IMR-90 (cell line): ENCODE measurements at regions not wholly inside any gene's neighbourhood (a gene's known extent, or its start where the extent isn't known, plus 50 kb on each side); places are given as distances from the start of the nearest gene placed in this dataset.

Source experiments
- ATAC-seq: fragments of 200-7000 bp; cut with Tn5 transposase; 2 replicates; pipeline ENCODE4 v1.9.1; 2020; ENCODE audit warnings: low read depth, mild to moderate bottlenecking, moderate library complexity
- BruUV-seq: library from RNA; stranded (reverse); fragments of 400-500 nt; replicated peaks from 2 replicates; lab custom pipeline; 2021; lab: Mats Ljungman, UMichigan
- CTCF ChIA-PET: fragments of 300-600 bp; formaldehyde crosslinking; extraction: SDS; loops from one replicate; lab custom pipeline; 2021; ENCODE audit warnings: antibody characterized with exemption; lab: Yijun Ruan, JAX
- POLR2A ChIA-PET: fragments of 300-600 bp; sonication (Branson Sonifier 250); formaldehyde crosslinking; loops from one replicate; lab custom pipeline; 2022; ENCODE audit warnings: antibody characterized with exemption; ENCODE audit not compliant: unreplicated experiment; lab: Charles Lee
- DNase-seq: peaks from one replicate; pipeline ENCODE4 v3.0.0; 2013
- H2AFZ ChIP-seq: replicated peaks from 2 replicates; pipeline ENCODE3; 2013; ENCODE audit warnings: low read length, mild to moderate bottlenecking; ENCODE audit not compliant: poor library complexity
- H2AK5ac ChIP-seq: 2 replicates; pipeline ENCODE4 v1.6.1; 2013; ENCODE audit warnings: low read depth, low read length, inconsistent platforms
- H2AK9ac ChIP-seq: replicated peaks from 2 replicates; pipeline ENCODE3; 2013; ENCODE audit warnings: mild to moderate bottlenecking, low read depth, low read length, moderate library complexity; ENCODE audit not compliant: poor library complexity
- H2BK120ac ChIP-seq: 2 replicates; pipeline ENCODE4 v1.6.1; 2013; ENCODE audit warnings: low read depth, low read length, inconsistent platforms
- H2BK15ac ChIP-seq: 3 replicates; pipeline ENCODE4 v1.6.1; 2013; ENCODE audit warnings: low read depth, low read length, inconsistent platforms
- H2BK20ac ChIP-seq: 2 replicates; pipeline ENCODE4 v1.6.1; 2013; ENCODE audit warnings: low read depth, mild to moderate bottlenecking, inconsistent platforms, low read length, moderate library complexity
- H2BK5ac ChIP-seq: 2 replicates; pipeline ENCODE4 v1.6.1; 2013; ENCODE audit warnings: mild to moderate bottlenecking, low read depth, low read length, inconsistent platforms; ENCODE audit not compliant: poor library complexity, severe bottlenecking
- H3K14ac ChIP-seq: replicated peaks from 2 replicates; pipeline ENCODE4 v1.6.1; 2013; ENCODE audit warnings: low read depth, low read length, inconsistent platforms
- H3K18ac ChIP-seq: 2 replicates; pipeline ENCODE4 v1.6.1; 2013; ENCODE audit warnings: low read depth, low read length, control low read depth
- H3K23ac ChIP-seq: 2 replicates; pipeline ENCODE4 v1.6.1; 2013; ENCODE audit warnings: low read depth, low read length, inconsistent platforms
- H3K27ac ChIP-seq: 2 replicates; pipeline ENCODE4 v1.5.1; 2013; ENCODE audit warnings: mild to moderate bottlenecking, control low read depth, low read length; ENCODE audit not compliant: insufficient read depth
- H3K27me3 ChIP-seq: 2 replicates; pipeline ENCODE4 v1.6.1; 2013; ENCODE audit warnings: low read length; ENCODE audit not compliant: control insufficient read depth, insufficient read depth
- H3K36me3 ChIP-seq: 2 replicates; pipeline ENCODE4 v1.6.1; 2013; ENCODE audit warnings: low read length, mixed read lengths; ENCODE audit not compliant: control insufficient read depth, insufficient read depth
- H3K4ac ChIP-seq: 2 replicates; pipeline ENCODE4 v1.6.1; 2013; ENCODE audit warnings: low read depth, low read length, inconsistent platforms
- H3K4me1 ChIP-seq: 2 replicates; pipeline ENCODE4 v1.6.1; 2013; ENCODE audit warnings: low read length, mixed read lengths; ENCODE audit not compliant: control insufficient read depth, insufficient read depth
- H3K4me2 ChIP-seq: 2 replicates; pipeline ENCODE4 v1.6.1; 2013; ENCODE audit warnings: low read depth, mild to moderate bottlenecking, control low read depth, low read length, moderate library complexity
- H3K4me3 ChIP-seq: 2 replicates; pipeline ENCODE4 v1.5.1; 2013; ENCODE audit warnings: low read depth, mild to moderate bottlenecking, control low read depth, low read length, moderate library complexity; ENCODE audit not compliant: insufficient read depth
- H3K56ac ChIP-seq: 2 replicates; pipeline ENCODE4 v1.6.1; 2013; ENCODE audit warnings: low read length, inconsistent platforms; ENCODE audit not compliant: insufficient read depth; ENCODE audit errors: extremely low read depth
- H3K79me1 ChIP-seq, 2 experiments: 2 replicates each; pipeline ENCODE4 v1.6.1; 2013; ENCODE audit warnings: low read length in 2 of 2, inconsistent platforms in 1 of 2, low read depth in 1 of 2
- H3K9ac ChIP-seq: 2 replicates; pipeline ENCODE4 v1.6.1; 2013; ENCODE audit warnings: low read depth, low read length, control low read depth
- H3K9me1 ChIP-seq: 2 replicates; pipeline ENCODE4 v1.6.1; 2013; ENCODE audit warnings: low read length, inconsistent platforms; ENCODE audit not compliant: insufficient read depth
- H3K9me3 ChIP-seq: 2 replicates; pipeline ENCODE4 v1.6.1; 2013; ENCODE audit warnings: low read length; ENCODE audit not compliant: control insufficient read depth, insufficient read depth
- H4K20me1 ChIP-seq: 2 replicates; pipeline ENCODE4 v1.6.1; 2013; ENCODE audit warnings: low read length, inconsistent platforms; ENCODE audit not compliant: insufficient read depth
- H4K5ac ChIP-seq: 2 replicates; pipeline ENCODE4 v1.6.1; 2013; ENCODE audit warnings: mild to moderate bottlenecking, low read depth, low read length, control low read depth
- H4K8ac ChIP-seq, 2 experiments: 2 replicates each; pipeline ENCODE4 v1.6.1; 2013; ENCODE audit warnings: low read depth in 2 of 2, low read length in 2 of 2, control low read depth in 1 of 2, inconsistent platforms in 1 of 2
- H4K91ac ChIP-seq: 2 replicates; pipeline ENCODE4 v1.6.1; 2013; ENCODE audit warnings: low read depth, low read length, inconsistent platforms; ENCODE audit not compliant: insufficient read depth
- BHLHE40 ChIP-seq: fragments of 150-350 bp; IDR thresholded peaks from 2 replicates; pipeline ENCODE4 v1.6.1; 2016; ENCODE audit warnings: mild to moderate bottlenecking, low read depth, low read length
- CEBPB ChIP-seq: IDR thresholded peaks from 2 replicates; pipeline ENCODE4 v1.6.1; 2012; ENCODE audit warnings: low read depth, low read length, improper control_type of control experiment
- FOS ChIP-seq: fragments of 150-350 bp; IDR thresholded peaks from 2 replicates; pipeline ENCODE4 v1.6.1; 2016; ENCODE audit warnings: low read depth, low read length
- MAZ ChIP-seq: IDR thresholded peaks from 2 replicates; pipeline ENCODE4 v1.6.1; 2012; ENCODE audit warnings: low read depth, mild to moderate bottlenecking, low read length, improper control_type of control experiment, moderate library complexity, borderline replicate concordance
- MXI1 ChIP-seq: IDR thresholded peaks from 2 replicates; pipeline ENCODE4 v1.6.1; 2012; ENCODE audit warnings: low read depth, mild to moderate bottlenecking, low read length, moderate library complexity, borderline replicate concordance
- NFE2L2 ChIP-seq: fragments of 150-350 bp; IDR thresholded peaks from 2 replicates; pipeline ENCODE4 v1.6.1; 2016; ENCODE audit warnings: low read depth, mild to moderate bottlenecking, low read length
- POLR2A ChIP-seq: IDR thresholded peaks from 2 replicates; pipeline ENCODE4 v1.6.1; 2012; ENCODE audit warnings: mild to moderate bottlenecking, low read depth, low read length
- RAD21 ChIP-seq: IDR thresholded peaks from 2 replicates; pipeline ENCODE4 v1.6.1; 2012; ENCODE audit warnings: low read length, improper control_type of control experiment
- RCOR1 ChIP-seq: IDR thresholded peaks from 2 replicates; pipeline ENCODE4 v1.6.1; 2012; ENCODE audit warnings: mild to moderate bottlenecking, low read length, improper control_type of control experiment; ENCODE audit not compliant: insufficient replicate concordance
- RFX5 ChIP-seq: IDR thresholded peaks from 2 replicates; pipeline ENCODE4 v1.8.0; 2012; ENCODE audit warnings: low read depth, mild to moderate bottlenecking, low read length, moderate library complexity
- SMC3 ChIP-seq: fragments of 150-350 bp; IDR thresholded peaks from 2 replicates; pipeline ENCODE4 v1.6.1; 2016; ENCODE audit warnings: low read depth, mild to moderate bottlenecking, antibody characterized with exemption, low read length, moderate library complexity
- WGBS, 2 experiments: methylation state at CpG; one replicate each; pipeline versions ENCODE4 v1.1.5 to v1.1.7; 2013; ENCODE audit warnings: missing lambda C conversion rate in 2 of 2; ENCODE audit not compliant: insufficient read length in 1 of 2; ENCODE audit errors: extremely low coverage in 2 of 2; 5-methylcytosine and 5-hydroxymethylcytosine counted together
- dilution Hi-C: fragments of 300-500 bp; cut with HindIII; formaldehyde crosslinking; loops from one replicate; pipeline ENCODE4 v1.14.3; 2018; ENCODE audit warnings: low sequenced_read_pairs; ENCODE audit not compliant: unreplicated experiment
- in situ Hi-C: fragments of 300-500 bp; cut with MboI; formaldehyde crosslinking; loops from 3 replicates; pipeline ENCODE4 v1.14.3; 2019; ENCODE audit warnings: low sequenced_read_pairs, inconsistent platforms, mixed read lengths
- intact Hi-C: fragments of 100-400 bp; cut with micrococcal nuclease; formaldehyde crosslinking; loops from 2 replicates; pipeline ENCODE4 v1.10.0; 2022
- TF ChIP-seq, protein P1 (sequence below): conservative IDR thresholded peaks from 2 replicates; pipeline ENCODE4 v1.5.1; 2012; ENCODE audit warnings: mild to moderate bottlenecking, low read depth, low read length, improper control_type of control experiment
- TF ChIP-seq, protein P2 (sequence below): fragments of 150-350 bp; IDR thresholded peaks from 2 replicates; pipeline ENCODE4 v1.6.1; 2017; ENCODE audit warnings: mild to moderate bottlenecking, antibody characterized with exemption, low read length, low read depth
- TF ChIP-seq, protein P3 (sequence below): fragments of 150-350 bp; IDR thresholded peaks from 2 replicates; pipeline ENCODE4 v1.6.1; 2016; ENCODE audit warnings: low read depth, mild to moderate bottlenecking, low read length, moderate library complexity, borderline replicate concordance

DNA sequence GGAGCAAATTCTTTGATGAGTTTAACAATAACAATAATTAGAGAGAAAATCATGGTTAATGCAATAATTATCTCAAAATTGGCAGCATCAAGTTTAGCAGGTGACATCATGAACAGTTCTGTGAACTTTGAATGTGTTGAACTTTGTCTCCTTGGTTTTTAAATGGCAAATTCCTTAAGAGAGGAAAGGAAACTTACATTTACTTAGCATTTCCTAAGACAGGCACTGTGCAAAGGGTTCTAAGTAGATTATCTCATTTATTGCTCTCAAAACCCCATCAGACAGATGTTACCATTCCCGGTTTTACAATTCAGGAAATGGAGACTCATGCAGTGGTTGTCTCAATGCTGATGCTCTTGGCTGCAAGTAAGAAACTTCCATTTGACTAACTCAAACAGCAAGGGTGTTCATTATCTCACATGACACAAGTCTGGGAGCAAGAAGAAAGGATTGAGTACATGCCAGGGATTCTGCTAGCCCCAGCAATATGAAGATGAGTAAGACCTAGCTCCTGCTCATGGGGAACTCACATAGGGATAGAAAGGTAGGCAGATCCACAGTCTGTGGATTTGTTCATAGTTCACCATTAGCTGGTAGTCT lies 81.3 kb upstream of the ITGA6 start:
- H3K27me3 ChIP-seq: peaks cover 2% of the 10 kb centered on the region
- no peak overlapping the region for H2BK5ac ChIP-seq
- no peak overlapping the region for H3K4me2 ChIP-seq
- no peak overlapping the region for H2AK5ac ChIP-seq
- no peak overlapping the region for H3K56ac ChIP-seq
- POLR2A ChIA-PET: no interaction called here
- no peak overlapping the region for H3K4me3 ChIP-seq
- H4K91ac ChIP-seq: no peak overlapping the region
- no peaks in the 10 kb centered on the region; the same call in 1 of the 2 replicates for H3K9me1 ChIP-seq
- no peak overlapping the region for H2BK15ac ChIP-seq
- H2BK20ac ChIP-seq: no peak overlapping the region
- H3K27ac ChIP-seq: no peak overlapping the region
- no peaks in the 10 kb centered on the region for H4K20me1 ChIP-seq
- DNase-seq: peak; percentile 34
- H3K9ac ChIP-seq: no peak overlapping the region
- no peak for ATAC-seq
- TF ChIP-seq POLR2A (no peak), FOS (no peak), RCOR1 (no peak), RFX5 (no peak), RAD21 (no peak), BHLHE40 (no peak), NFE2L2 (no peak), CEBPB (no peak), SMC3 (no peak), MAZ (no peak), MXI1 (no peak)
- TF ChIP-seq, protein P1, sequence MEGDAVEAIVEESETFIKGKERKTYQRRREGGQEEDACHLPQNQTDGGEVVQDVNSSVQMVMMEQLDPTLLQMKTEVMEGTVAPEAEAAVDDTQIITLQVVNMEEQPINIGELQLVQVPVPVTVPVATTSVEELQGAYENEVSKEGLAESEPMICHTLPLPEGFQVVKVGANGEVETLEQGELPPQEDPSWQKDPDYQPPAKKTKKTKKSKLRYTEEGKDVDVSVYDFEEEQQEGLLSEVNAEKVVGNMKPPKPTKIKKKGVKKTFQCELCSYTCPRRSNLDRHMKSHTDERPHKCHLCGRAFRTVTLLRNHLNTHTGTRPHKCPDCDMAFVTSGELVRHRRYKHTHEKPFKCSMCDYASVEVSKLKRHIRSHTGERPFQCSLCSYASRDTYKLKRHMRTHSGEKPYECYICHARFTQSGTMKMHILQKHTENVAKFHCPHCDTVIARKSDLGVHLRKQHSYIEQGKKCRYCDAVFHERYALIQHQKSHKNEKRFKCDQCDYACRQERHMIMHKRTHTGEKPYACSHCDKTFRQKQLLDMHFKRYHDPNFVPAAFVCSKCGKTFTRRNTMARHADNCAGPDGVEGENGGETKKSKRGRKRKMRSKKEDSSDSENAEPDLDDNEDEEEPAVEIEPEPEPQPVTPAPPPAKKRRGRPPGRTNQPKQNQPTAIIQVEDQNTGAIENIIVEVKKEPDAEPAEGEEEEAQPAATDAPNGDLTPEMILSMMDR: no peak
- TF ChIP-seq, protein P2, sequence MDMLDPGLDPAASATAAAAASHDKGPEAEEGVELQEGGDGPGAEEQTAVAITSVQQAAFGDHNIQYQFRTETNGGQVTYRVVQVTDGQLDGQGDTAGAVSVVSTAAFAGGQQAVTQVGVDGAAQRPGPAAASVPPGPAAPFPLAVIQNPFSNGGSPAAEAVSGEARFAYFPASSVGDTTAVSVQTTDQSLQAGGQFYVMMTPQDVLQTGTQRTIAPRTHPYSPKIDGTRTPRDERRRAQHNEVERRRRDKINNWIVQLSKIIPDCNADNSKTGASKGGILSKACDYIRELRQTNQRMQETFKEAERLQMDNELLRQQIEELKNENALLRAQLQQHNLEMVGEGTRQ: no peak
- TF ChIP-seq, protein P3, sequence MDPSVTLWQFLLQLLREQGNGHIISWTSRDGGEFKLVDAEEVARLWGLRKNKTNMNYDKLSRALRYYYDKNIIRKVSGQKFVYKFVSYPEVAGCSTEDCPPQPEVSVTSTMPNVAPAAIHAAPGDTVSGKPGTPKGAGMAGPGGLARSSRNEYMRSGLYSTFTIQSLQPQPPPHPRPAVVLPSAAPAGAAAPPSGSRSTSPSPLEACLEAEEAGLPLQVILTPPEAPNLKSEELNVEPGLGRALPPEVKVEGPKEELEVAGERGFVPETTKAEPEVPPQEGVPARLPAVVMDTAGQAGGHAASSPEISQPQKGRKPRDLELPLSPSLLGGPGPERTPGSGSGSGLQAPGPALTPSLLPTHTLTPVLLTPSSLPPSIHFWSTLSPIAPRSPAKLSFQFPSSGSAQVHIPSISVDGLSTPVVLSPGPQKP: no peak
- no peak overlapping the region for H2BK120ac ChIP-seq
- no peak overlapping the region for H3K4ac ChIP-seq
- H3K36me3 ChIP-seq: no peaks in the 10 kb centered on the region
- CTCF ChIA-PET: no interaction called here
- H3K23ac ChIP-seq: no peak overlapping the region
- no CpG with 5 or more reads among the region's 1 CpG for WGBS, 2 experiments
- H3K18ac ChIP-seq: no peak overlapping the region
- no peak overlapping the region for H2AFZ ChIP-seq
- intact Hi-C loops (no loop called here), in situ Hi-C loops (no loop called here), dilution Hi-C loops (no loop called here)
- no peak overlapping the region for H4K8ac ChIP-seq
- H2AK9ac ChIP-seq: no peak overlapping the region
- no peak overlapping the region for H3K14ac ChIP-seq
- H3K4me1 ChIP-seq: no peaks in the 10 kb centered on the region
- peaks cover 11% of the 10 kb centered on the region for H3K9me3 ChIP-seq
- H4K5ac ChIP-seq: no peak overlapping the region
- no peaks in the 10 kb centered on the region for H3K79me1 ChIP-seq
- no TSS peak for BruUV-seq
